HFF-Myc (cell line): ENCODE measurements at regions not wholly inside any gene's neighbourhood (a gene's known extent, or its start where the extent isn't known, plus 50 kb on each side); places are given as distances from the start of the nearest gene placed in this dataset.

Experiments used
- DNase-seq: peaks from one replicate; pipeline ENCODE4 v3.0.0-alpha.2; 2011; ENCODE audit warnings: low read depth; ENCODE audit errors: extremely low read depth
- H3K4me3 ChIP-seq: replicated peaks from 2 replicates; pipeline ENCODE4 v1.5.1; 2011; ENCODE audit warnings: low read depth, mild to moderate bottlenecking, control low read depth, low read length
- CTCF ChIP-seq: IDR thresholded peaks from 2 replicates; pipeline ENCODE4 v1.5.1; 2012; ENCODE audit warnings: mild to moderate bottlenecking, low read depth, low read length, control low read depth; ENCODE audit errors: missing control alignments

GRCh38 chr13:86881390-86881789 is 789.8 kb upstream of the SLITRK5 start:
- TF ChIP-seq CTCF, result no peak
- no peak overlapping the region for H3K4me3 ChIP-seq
- DNase-seq, result no peak

- TF ChIP-seq CTCF, result no peak
- no peak overlapping the region for H3K4me3 ChIP-seq
- DNase-seq, result no peak
Observed at GRCh38 chr13:86882107-86882506, 789.1 kb upstream of the SLITRK5 start.

- DNase-seq, result no peak
- no peak overlapping the region for H3K4me3 ChIP-seq
- TF ChIP-seq CTCF, result no peak
Observed at GRCh38 chr13:86882835-86883234, 788.3 kb upstream of the SLITRK5 start.

- H3K4me3 ChIP-seq, result no peak overlapping the region
- DNase-seq, result no peak
- no peak for TF ChIP-seq CTCF
Observed at GRCh38 chr13:86892330-86892729, 778.8 kb upstream of the SLITRK5 start.

- DNase-seq, result no peak
- H3K4me3 ChIP-seq, result no peak overlapping the region
- no peak for TF ChIP-seq CTCF
Observed at GRCh38 chr13:86900906-86901305, 770.3 kb upstream of the SLITRK5 start.

GRCh38 chr13:86906127-86906874 is 764.9 kb upstream of the SLITRK5 start:
- no peak for TF ChIP-seq CTCF
- H3K4me3 ChIP-seq, result no peak overlapping the region
- DNase-seq, result no peak

GRCh38 chr13:86907156-86907555 is 764.0 kb upstream of the SLITRK5 start:
- DNase-seq, result no peak
- TF ChIP-seq CTCF, result no peak
- H3K4me3 ChIP-seq, result no peak overlapping the region
